Kidney epithelial cell (primary cell): ENCODE measurements at regions not wholly inside any gene's neighbourhood (a gene's known extent, or its start where the extent isn't known, plus 50 kb on each side); places are given as distances from the start of the nearest gene placed in this dataset.

Source experiments
- DNase-seq: peaks from one replicate; pipeline ENCODE4 v3.0.0-alpha.2; 2010; ENCODE audit warnings: low read depth
- H3K27me3 ChIP-seq: 2 replicates; pipeline ENCODE4 v1.6.0; 2011; ENCODE audit warnings: low read length; ENCODE audit not compliant: control insufficient read depth, insufficient read depth
- H3K36me3 ChIP-seq: 2 replicates; pipeline ENCODE4 v1.5.1; 2011; ENCODE audit warnings: low read length; ENCODE audit not compliant: control insufficient read depth, insufficient read depth
- H3K4me3 ChIP-seq: 2 replicates; pipeline ENCODE4 v1.5.1; 2011; ENCODE audit warnings: low read depth, mild to moderate bottlenecking, control low read depth, low read length
- CTCF ChIP-seq: IDR thresholded peaks from 2 replicates; pipeline ENCODE4 v1.5.1; 2011; ENCODE audit warnings: mild to moderate bottlenecking, moderate library complexity, low read length, control low read depth, inconsistent platforms; ENCODE audit not compliant: insufficient read depth, poor library complexity, severe bottlenecking

DNA sequence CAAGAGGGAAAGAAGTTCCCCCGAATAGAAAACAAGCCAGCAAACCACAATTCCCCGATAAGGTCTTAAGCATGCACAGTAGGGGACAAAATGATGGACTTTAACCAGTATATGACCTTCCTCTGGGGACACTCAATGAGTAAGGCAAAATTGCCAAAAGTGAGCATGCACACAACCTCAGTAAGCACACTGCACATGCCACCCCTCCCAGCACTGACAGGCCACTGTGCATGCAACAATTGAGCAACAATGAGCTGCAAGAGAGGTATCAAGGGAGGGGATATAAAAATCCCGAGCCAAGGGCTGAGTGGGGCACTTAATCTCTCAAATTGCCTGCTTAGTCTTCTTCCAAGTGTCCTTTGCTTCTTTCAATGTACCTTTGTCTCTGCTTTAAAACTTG is 935.8 kb upstream of the SLC39A10 start:
- H3K27me3 ChIP-seq, result no peaks in the 10 kb centered on the region
- no peak for TF ChIP-seq CTCF
- no peak overlapping the region for H3K4me3 ChIP-seq
- H3K36me3 ChIP-seq, result no peaks in the 10 kb centered on the region
- DNase-seq, result no peak

- Histone ChIP-seq H3K27me3 (no peaks in the 10 kb centered on the region), H3K36me3 (no peaks in the 10 kb centered on the region), H3K4me3 (no peak overlapping the region)
- no peak for DNase-seq
- TF ChIP-seq CTCF, result no peak
Measured at GRCh38 chr2:194720462-194720861, 936.6 kb upstream of the SLC39A10 start.

DNA sequence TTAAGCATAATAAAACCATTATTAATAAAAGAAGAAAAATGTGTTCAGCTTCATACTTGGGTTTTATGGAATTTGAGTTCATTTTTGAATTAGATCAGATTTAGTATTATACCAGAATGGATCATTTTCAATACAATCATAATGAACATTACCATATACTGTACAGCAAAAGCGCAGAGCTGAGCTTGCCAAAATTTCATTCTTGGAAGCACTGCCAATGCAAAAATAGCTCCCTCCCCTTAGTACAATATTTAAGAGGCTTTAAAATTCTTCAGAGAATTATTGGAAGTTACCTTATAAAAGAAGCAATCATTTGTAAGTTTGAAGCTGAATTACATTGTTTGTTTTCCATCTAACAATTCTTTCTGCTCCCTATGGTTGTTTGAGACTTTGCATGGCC is 938.1 kb upstream of the SLC39A10 start:
- no peak for DNase-seq
- no peak for TF ChIP-seq CTCF
- H3K36me3 ChIP-seq, result no peaks in the 10 kb centered on the region
- no peaks in the 10 kb centered on the region for H3K27me3 ChIP-seq
- H3K4me3 ChIP-seq, result no peak overlapping the region

DNA sequence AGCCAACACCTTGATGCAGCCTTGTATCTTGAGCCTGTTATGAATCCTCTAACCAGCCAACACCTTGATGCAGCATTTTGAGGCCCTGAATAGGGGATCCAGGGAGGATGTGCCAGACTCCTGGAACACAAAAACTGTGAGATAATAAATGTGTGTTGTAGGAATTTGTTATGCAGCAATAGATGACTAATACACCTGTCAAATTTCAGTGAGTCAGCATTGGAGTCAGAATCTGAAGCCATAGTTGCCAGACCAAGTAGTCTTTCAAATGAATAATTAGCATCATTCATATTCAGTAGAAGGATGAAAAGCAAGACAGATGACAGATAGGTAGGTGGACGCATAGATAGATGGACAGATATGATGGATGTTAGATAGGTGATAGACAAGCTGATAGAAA is 942.5 kb upstream of the SLC39A10 start:
- Histone ChIP-seq H3K27me3 (no peaks in the 10 kb centered on the region), H3K4me3 (no peak overlapping the region), H3K36me3 (no peaks in the 10 kb centered on the region)
- DNase-seq, result no peak
- no peak for TF ChIP-seq CTCF

DNA sequence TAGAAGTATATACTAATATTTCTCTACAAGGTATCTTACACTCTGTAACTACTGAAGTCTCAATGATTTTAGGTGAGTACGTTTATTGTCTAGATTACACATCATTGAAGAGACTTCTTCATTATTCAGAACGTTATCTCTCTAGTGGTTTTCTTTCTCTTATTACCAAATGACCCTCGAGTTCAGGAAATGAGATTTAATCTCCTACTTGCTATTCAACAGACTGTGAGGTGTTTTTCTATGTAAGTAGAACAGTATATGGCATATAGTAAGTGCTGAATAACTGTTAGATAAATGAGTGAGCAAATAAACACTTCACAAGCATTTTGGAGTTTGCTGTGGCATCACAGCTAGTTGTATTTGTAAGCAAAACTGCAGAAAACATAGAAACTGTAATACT is 947.2 kb upstream of the SLC39A10 start:
- TF ChIP-seq CTCF, result no peak
- H3K36me3 ChIP-seq, result no peaks in the 10 kb centered on the region
- DNase-seq, result no peak
- H3K27me3 ChIP-seq, result no peaks in the 10 kb centered on the region
- no peak overlapping the region for H3K4me3 ChIP-seq

DNA sequence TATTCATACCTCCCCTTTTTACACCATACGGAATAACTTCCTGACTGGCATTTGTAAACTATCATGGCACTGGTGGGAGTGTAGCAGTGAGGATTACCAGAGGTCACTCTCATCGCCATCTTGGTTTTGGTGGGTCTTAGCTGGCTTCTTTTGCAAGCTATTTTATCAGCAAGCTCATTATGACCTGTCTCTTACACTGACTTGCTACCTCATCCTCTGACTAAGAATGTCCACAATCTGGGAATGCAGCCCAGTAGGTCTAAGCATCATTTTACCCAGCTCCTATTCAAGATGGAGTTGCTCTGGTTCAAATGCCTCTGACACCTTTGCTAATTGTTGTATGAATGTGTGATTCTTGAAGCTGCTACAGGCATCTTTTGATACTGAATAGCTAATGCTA is 950.8 kb upstream of the SLC39A10 start:
- Histone ChIP-seq H3K36me3 (no peaks in the 10 kb centered on the region), H3K27me3 (no peaks in the 10 kb centered on the region), H3K4me3 (no peak overlapping the region)
- TF ChIP-seq CTCF, result no peak
- DNase-seq, result no peak
